ENCODE measurements at regions not wholly inside any gene's neighbourhood (a gene's known extent, or its start where the extent isn't known, plus 50 kb on each side); places are given as distances from the start of the nearest gene placed in this dataset.

DNA sequence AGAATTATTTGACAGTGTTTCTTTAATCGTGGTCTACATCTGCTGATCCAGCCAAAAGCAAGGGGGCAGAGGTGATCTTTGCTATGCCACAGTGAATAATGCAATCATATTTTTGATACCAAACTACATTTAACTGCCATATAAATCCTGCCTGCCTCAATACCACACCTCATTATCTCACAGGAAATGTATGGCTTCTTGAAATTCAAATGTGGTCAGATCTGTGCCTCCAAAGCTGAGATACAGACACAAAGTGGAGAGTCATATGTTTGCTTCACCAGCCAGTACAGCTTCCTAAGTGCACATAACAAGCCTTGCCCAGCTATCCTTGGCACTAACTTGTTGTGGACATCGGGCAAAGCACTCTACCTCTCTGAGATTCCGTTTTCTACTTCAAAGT lies 250.0 kb upstream of the NFIA start:
- DNase-seq: no peak

DNA sequence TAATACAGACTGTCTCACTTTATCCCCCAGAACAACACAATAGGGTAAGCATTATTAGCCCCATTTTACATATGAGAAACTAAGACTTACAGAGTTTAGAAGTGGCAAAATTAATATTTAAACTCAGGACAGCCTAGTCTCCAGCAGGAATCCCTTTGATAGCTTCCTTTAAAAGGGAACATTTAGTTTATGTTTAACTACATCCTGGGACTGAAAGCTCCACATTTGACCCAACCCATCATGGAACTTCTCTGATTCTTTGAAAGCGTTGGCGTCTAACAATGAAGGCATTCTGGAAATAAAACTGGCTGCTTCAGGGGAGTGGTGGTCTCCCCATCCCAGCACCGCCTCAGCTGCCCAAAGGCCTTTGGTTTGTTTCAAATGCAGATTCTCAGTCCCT lies 250.6 kb upstream of the NFIA start:
- no peak for DNase-seq
- Mint-ChIP-seq H3K4me1 (ENCODE audit: low read depth, unreplicated experiment) (no peaks in the 10 kb centered on the region), H3K4me3 (ENCODE audit: unreplicated experiment) (no peak overlapping the region), H3K27me3 (ENCODE audit: unreplicated experiment) (no peaks in the 10 kb centered on the region), H3K27ac (ENCODE audit: unreplicated experiment) (no peak overlapping the region), H3K9me3 (ENCODE audit: unreplicated experiment) (no peaks in the 10 kb centered on the region), H3K36me3 (ENCODE audit: unreplicated experiment) (no peaks in the 10 kb centered on the region)
- TF ChIP-seq, protein P1, sequence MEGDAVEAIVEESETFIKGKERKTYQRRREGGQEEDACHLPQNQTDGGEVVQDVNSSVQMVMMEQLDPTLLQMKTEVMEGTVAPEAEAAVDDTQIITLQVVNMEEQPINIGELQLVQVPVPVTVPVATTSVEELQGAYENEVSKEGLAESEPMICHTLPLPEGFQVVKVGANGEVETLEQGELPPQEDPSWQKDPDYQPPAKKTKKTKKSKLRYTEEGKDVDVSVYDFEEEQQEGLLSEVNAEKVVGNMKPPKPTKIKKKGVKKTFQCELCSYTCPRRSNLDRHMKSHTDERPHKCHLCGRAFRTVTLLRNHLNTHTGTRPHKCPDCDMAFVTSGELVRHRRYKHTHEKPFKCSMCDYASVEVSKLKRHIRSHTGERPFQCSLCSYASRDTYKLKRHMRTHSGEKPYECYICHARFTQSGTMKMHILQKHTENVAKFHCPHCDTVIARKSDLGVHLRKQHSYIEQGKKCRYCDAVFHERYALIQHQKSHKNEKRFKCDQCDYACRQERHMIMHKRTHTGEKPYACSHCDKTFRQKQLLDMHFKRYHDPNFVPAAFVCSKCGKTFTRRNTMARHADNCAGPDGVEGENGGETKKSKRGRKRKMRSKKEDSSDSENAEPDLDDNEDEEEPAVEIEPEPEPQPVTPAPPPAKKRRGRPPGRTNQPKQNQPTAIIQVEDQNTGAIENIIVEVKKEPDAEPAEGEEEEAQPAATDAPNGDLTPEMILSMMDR (IDR thresholded peaks at IDR 0.05; ENCODE audit: partially characterized antibody, unreplicated experiment): no peak

More for the DNA sequence above, 250.0 kb upstream of the NFIA start:
- no peak overlapping the region for H3K27ac Mint-ChIP-seq (ENCODE audit: unreplicated experiment)
- H3K9me3 Mint-ChIP-seq (ENCODE audit: unreplicated experiment): no peaks in the 10 kb centered on the region
- H3K4me3 Mint-ChIP-seq (ENCODE audit: unreplicated experiment): no peak overlapping the region
- TF ChIP-seq, protein P1 (IDR thresholded peaks at IDR 0.05; ENCODE audit: partially characterized antibody, unreplicated experiment): no peak
- H3K36me3 Mint-ChIP-seq (ENCODE audit: unreplicated experiment): no peaks in the 10 kb centered on the region
- no peaks in the 10 kb centered on the region for H3K4me1 Mint-ChIP-seq (ENCODE audit: low read depth, unreplicated experiment)
- no peaks in the 10 kb centered on the region for H3K27me3 Mint-ChIP-seq (ENCODE audit: unreplicated experiment)

DNA sequence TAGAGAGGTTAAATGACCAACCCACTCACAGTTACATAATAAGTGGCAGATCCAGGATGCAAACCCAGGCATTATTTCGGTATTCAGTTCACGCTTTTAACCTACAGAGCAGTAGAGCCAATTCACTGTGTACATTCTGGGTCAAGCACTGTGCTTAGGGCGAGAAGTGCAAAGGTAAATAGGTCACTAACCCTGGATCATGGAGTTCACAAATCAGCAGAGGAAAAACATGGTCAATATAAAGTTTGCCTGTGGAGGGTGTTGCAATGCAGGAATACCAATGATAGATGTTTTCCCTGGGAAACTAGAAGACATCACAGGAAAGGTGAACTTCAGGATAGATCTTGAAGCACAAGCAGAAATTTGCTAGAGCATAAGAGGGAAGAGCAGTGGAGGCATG lies 253.4 kb upstream of the NFIA start:
- H3K27me3 Mint-ChIP-seq (ENCODE audit: unreplicated experiment): no peaks in the 10 kb centered on the region
- H3K27ac Mint-ChIP-seq (ENCODE audit: unreplicated experiment): no peak overlapping the region
- H3K4me1 Mint-ChIP-seq (ENCODE audit: low read depth, unreplicated experiment): no peaks in the 10 kb centered on the region
- H3K4me3 Mint-ChIP-seq (ENCODE audit: unreplicated experiment): no peak overlapping the region
- TF ChIP-seq, protein P1 (IDR thresholded peaks at IDR 0.05; ENCODE audit: partially characterized antibody, unreplicated experiment): no peak
- no peak for DNase-seq
- no peaks in the 10 kb centered on the region for H3K9me3 Mint-ChIP-seq (ENCODE audit: unreplicated experiment)
- H3K36me3 Mint-ChIP-seq (ENCODE audit: unreplicated experiment): no peaks in the 10 kb centered on the region

DNA sequence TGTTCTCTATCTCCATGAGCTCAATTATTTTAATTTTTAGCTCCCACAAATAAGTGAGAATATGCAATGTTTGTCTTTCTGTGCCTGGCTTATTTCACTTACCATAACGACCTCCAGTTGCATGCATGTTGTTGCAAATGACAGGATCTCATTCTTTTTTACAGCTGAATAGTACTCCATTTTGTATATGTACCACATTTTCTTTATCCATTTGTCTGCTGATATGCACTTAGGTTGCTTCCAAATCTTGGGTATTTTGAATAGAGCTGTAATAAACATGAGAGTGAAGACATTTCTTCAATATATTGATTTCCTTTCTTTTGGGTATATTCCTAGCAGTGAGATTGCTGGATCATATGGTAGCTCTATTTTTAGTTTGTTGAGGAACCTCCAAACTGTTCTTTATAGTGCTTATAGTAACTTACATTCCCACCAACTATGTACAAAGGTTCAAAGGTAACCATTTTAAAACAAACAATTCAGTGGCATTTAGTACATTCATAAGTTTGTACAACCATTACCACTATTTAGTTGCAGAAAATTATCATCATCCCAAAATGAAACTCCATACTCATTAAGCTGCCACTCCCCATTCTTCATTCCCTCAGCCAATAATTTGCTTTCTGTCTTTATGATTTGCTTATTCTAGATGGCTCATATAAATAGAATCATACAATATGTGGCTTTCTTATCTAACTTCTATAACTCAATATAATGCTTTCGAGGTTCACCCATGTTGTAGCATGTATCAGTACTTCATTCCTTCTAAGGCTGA lies 255.9 kb upstream of the NFIA start:
- Mint-ChIP-seq H3K4me3 (ENCODE audit: unreplicated experiment) (no peak overlapping the region), H3K4me1 (ENCODE audit: low read depth, unreplicated experiment) (no peaks in the 10 kb centered on the region), H3K36me3 (ENCODE audit: unreplicated experiment) (no peaks in the 10 kb centered on the region), H3K9me3 (ENCODE audit: unreplicated experiment) (no peaks in the 10 kb centered on the region), H3K27me3 (ENCODE audit: unreplicated experiment) (no peaks in the 10 kb centered on the region), H3K27ac (ENCODE audit: unreplicated experiment) (no peak overlapping the region)
- DNase-seq: no peak
- TF ChIP-seq, protein P1 (IDR thresholded peaks at IDR 0.05; ENCODE audit: partially characterized antibody, unreplicated experiment): no peak

DNA sequence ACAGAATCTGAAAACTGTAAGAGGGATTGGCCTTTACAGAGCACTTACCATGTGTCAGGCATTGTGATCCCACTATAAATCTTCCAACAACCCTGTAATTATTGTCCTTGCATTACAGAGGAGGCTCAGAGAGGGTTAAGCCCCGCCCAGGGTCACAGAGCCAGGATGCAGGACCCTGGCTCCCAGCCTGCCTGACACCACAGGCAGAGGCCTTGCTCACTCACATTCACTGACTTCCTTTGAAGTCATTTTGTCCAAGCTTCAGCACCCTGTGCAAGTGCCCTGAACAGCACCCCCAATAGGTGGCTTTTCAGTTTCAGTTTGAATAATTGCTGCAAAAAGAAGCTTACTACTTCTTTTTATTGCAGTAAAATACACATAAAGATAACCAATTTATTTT lies 256.8 kb upstream of the NFIA start:
- Mint-ChIP-seq H3K4me1 (ENCODE audit: low read depth, unreplicated experiment) (no peaks in the 10 kb centered on the region), H3K36me3 (ENCODE audit: unreplicated experiment) (no peaks in the 10 kb centered on the region), H3K27ac (ENCODE audit: unreplicated experiment) (no peak overlapping the region), H3K27me3 (ENCODE audit: unreplicated experiment) (no peaks in the 10 kb centered on the region), H3K9me3 (ENCODE audit: unreplicated experiment) (no peaks in the 10 kb centered on the region), H3K4me3 (ENCODE audit: unreplicated experiment) (no peak overlapping the region)
- DNase-seq: no peak
- TF ChIP-seq, protein P1 (IDR thresholded peaks at IDR 0.05; ENCODE audit: partially characterized antibody, unreplicated experiment): no peak

Measured in glutamatergic neuron (in vitro differentiated cells).